ENCODE measurements at regions not wholly inside any gene's neighbourhood (a gene's known extent, or its start where the extent isn't known, plus 50 kb on each side); places are given as distances from the start of the nearest gene placed in this dataset.
"Not testable (repeated sequence)": the region's sequence is repeated elsewhere in the genome, so short reads cannot be mapped to it uniquely, and the experiment has no call there.

DNA sequence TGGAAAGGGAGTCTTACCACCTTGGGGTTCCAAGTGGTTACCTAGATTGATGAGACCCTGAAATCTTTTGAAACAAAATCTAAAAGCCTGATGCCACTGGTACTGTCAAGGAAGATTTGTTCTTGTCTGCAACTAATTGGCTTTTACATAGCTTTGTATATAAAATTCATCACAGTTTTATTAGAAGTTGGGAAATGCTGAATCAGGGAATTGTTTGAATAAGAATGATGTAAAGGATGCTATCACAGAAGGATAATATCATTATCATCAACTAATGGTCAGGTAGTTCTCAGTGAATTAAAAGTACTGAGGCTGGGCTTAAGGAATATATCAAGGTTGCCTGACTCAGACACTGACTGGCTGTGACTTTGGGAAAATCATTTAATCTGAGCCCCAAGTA lies 248.3 kb upstream of the STXBP6 start:
- Histone ChIP-seq H3K4me3 (ENCODE audit: severe bottlenecking) (no peak overlapping the region), H3K36me3 (ENCODE audit: low read depth) (no peaks in the 10 kb centered on the region), H3K27me3 (ENCODE audit: insufficient read depth, poor library complexity, severe bottlenecking) (no peaks in the 10 kb centered on the region), H3K9me3 (ENCODE audit: severe bottlenecking) (no peaks in the 10 kb centered on the region), H3K4me1 (ENCODE audit: insufficient read depth, poor library complexity, severe bottlenecking) (no peaks in the 10 kb centered on the region), H3K27ac (ENCODE audit: poor library complexity, severe bottlenecking) (no peak overlapping the region)
- no peak for DNase-seq (ENCODE audit: low spot score)
- no peak for ATAC-seq (ENCODE audit: low read depth)
- TF ChIP-seq, protein P1, sequence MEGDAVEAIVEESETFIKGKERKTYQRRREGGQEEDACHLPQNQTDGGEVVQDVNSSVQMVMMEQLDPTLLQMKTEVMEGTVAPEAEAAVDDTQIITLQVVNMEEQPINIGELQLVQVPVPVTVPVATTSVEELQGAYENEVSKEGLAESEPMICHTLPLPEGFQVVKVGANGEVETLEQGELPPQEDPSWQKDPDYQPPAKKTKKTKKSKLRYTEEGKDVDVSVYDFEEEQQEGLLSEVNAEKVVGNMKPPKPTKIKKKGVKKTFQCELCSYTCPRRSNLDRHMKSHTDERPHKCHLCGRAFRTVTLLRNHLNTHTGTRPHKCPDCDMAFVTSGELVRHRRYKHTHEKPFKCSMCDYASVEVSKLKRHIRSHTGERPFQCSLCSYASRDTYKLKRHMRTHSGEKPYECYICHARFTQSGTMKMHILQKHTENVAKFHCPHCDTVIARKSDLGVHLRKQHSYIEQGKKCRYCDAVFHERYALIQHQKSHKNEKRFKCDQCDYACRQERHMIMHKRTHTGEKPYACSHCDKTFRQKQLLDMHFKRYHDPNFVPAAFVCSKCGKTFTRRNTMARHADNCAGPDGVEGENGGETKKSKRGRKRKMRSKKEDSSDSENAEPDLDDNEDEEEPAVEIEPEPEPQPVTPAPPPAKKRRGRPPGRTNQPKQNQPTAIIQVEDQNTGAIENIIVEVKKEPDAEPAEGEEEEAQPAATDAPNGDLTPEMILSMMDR (IDR thresholded peaks at IDR 0.05; ENCODE audit: poor library complexity, severe bottlenecking): no peak

DNA sequence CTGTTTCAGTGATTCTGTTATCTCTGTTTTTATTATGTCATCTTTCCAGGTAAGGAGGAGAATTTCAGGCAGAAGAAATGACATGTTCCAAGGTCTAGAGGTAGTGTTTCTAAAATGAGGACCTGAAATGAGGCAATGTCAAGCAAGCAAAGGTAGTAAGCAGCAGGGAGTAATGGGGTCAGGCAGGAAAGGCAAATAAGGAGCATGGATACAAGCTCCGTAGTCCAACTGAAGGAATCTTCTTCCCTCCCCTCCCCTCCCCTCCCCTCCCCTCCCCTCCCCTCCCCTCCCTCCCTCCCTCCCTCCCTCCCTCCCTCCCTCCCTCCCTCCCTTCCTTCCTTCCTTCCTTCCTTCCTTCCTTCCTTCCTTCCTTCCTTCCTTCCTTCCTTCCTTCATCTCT lies 240.2 kb upstream of the STXBP6 start:
- not testable (repeated sequence) for H3K27me3 ChIP-seq (ENCODE audit: insufficient read depth, poor library complexity, severe bottlenecking); ATAC-seq (ENCODE audit: low read depth); H3K36me3 ChIP-seq (ENCODE audit: low read depth); H3K4me3 ChIP-seq (ENCODE audit: severe bottlenecking); H3K4me1 ChIP-seq (ENCODE audit: insufficient read depth, poor library complexity, severe bottlenecking); H3K9me3 ChIP-seq (ENCODE audit: severe bottlenecking); H3K27ac ChIP-seq (ENCODE audit: poor library complexity, severe bottlenecking); DNase-seq (ENCODE audit: low spot score)

DNA sequence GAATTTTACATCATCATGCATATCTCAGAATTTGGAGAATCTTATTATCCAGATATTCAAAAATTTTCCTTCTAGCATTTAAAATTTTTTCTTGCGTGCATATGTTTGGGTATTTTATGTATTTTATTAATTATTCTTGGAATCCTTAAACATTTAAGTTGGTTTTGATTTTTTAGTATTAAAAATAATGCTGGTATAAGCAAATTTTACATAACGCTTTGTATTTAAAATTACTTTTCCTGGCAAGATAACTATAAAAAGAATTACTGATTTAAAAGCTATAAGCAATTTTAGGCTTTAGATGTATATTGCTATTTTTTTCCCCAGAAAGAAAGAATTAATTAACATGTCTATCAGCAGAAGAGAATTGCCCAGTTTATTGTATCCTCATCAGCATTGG lies 224.6 kb upstream of the STXBP6 start:
- Histone ChIP-seq H3K4me3 (ENCODE audit: severe bottlenecking) (no peak overlapping the region), H3K36me3 (ENCODE audit: low read depth) (no peaks in the 10 kb centered on the region), H3K27ac (ENCODE audit: poor library complexity, severe bottlenecking) (no peak overlapping the region), H3K4me1 (ENCODE audit: insufficient read depth, poor library complexity, severe bottlenecking) (no peaks in the 10 kb centered on the region), H3K9me3 (ENCODE audit: severe bottlenecking) (no peaks in the 10 kb centered on the region), H3K27me3 (ENCODE audit: insufficient read depth, poor library complexity, severe bottlenecking) (peaks cover 13% of the 10 kb centered on the region)
- TF ChIP-seq, protein P1 (IDR thresholded peaks at IDR 0.05; ENCODE audit: poor library complexity, severe bottlenecking): no peak
- DNase-seq (ENCODE audit: low spot score) (no peak), ATAC-seq (ENCODE audit: low read depth) (no peak)

DNA sequence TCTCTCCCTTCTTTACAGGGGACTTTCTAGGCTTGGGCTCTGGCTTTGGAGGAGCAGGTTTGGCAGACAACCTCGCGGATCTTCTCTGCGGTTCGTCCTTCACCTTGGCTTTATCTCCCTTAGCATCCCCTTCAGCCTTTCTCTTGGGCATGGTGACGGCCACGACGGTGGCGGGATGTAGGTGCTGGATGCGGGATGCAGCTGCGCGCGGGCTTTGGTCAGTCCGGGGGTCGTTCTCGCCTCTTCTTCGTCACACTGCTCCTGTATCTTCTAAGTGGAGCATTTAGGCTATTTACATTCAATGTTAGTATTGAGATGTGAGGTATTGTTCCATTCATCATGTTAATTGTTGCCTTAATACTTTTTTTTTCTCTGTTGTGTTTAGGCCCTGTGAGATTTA lies 217.2 kb upstream of the STXBP6 start:
- DNase-seq (ENCODE audit: low spot score) (no peak), ATAC-seq (ENCODE audit: low read depth) (no peak)
- Histone ChIP-seq H3K9me3 (ENCODE audit: severe bottlenecking) (no peaks in the 10 kb centered on the region), H3K27ac (ENCODE audit: poor library complexity, severe bottlenecking) (no peak overlapping the region), H3K36me3 (ENCODE audit: low read depth) (no peaks in the 10 kb centered on the region), H3K4me1 (ENCODE audit: insufficient read depth, poor library complexity, severe bottlenecking) (no peaks in the 10 kb centered on the region), H3K27me3 (ENCODE audit: insufficient read depth, poor library complexity, severe bottlenecking) (peaks cover 8% of the 10 kb centered on the region), H3K4me3 (ENCODE audit: severe bottlenecking) (no peak overlapping the region)
- TF ChIP-seq, protein P1 (IDR thresholded peaks at IDR 0.05; ENCODE audit: poor library complexity, severe bottlenecking): no peak

DNA sequence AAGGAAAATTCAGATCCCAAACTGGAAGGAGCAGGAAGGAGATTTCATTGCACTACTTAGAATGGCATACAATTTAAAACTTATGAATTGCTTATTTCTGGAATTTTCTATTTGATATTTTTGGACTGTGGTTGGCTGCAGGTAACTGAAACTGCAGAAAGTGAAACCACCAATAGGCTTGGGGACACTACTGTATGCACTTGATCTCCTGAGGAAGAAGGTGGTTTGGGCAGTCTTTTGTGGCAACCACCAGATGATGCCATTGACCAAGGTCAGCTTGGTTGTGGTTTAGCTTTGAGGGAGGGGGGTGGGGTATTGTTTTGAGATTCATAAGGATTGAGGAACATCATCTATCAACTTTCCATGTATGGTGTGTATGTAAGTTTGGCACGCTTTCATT lies 209.5 kb upstream of the STXBP6 start:
- Histone ChIP-seq H3K4me3 (ENCODE audit: severe bottlenecking) (no peak overlapping the region), H3K4me1 (ENCODE audit: insufficient read depth, poor library complexity, severe bottlenecking) (no peaks in the 10 kb centered on the region), H3K9me3 (ENCODE audit: severe bottlenecking) (no peaks in the 10 kb centered on the region), H3K27me3 (ENCODE audit: insufficient read depth, poor library complexity, severe bottlenecking) (peaks cover 7% of the 10 kb centered on the region), H3K36me3 (ENCODE audit: low read depth) (no peaks in the 10 kb centered on the region), H3K27ac (ENCODE audit: poor library complexity, severe bottlenecking) (no peak overlapping the region)
- TF ChIP-seq, protein P1 (IDR thresholded peaks at IDR 0.05; ENCODE audit: poor library complexity, severe bottlenecking): no peak
- ATAC-seq (ENCODE audit: low read depth): no peak
- DNase-seq (ENCODE audit: low spot score): no peak

Data from RWPE2 (cell line).